ENCODE measurements at regions not wholly inside any gene's neighbourhood (a gene's known extent, or its start where the extent isn't known, plus 50 kb on each side); places are given as distances from the start of the nearest gene placed in this dataset.

- TF ChIP-seq CTCF (IDR thresholded peaks at IDR 0.05) (no peak), POLR2AphosphoS5 (IDR thresholded peaks at IDR 0.05) (no peak)
These were observed 373.9 kb upstream of the ID4 start for GRCh38 chr6:19463250-19463649.

All from sigmoid colon (tissue), 4 donors.